Right ventricle myocardium inferior (tissue), 1 donor: ENCODE measurements at regions not wholly inside any gene's neighbourhood (a gene's known extent, or its start where the extent isn't known, plus 50 kb on each side); places are given as distances from the start of the nearest gene placed in this dataset.

Source experiments
- ATAC-seq: fragments of 200-7000 bp; cut with Tn5 transposase; one replicate; pipeline ENCODE4 v1.9.1; 2020; ENCODE audit warnings: mild to moderate bottlenecking, moderate library complexity
- DNase-seq: peaks from one replicate; pipeline ENCODE4 v3.0.0; 2021; ENCODE audit errors: missing footprints
- intact Hi-C: fragments of 100-400 bp; cut with DNase I; formaldehyde crosslinking; loops from one replicate; pipeline ENCODE4 v1.11.0; 2022
- donor health status: DM: no; HTN: yes; CAD: no; lungs with severe emphysema.

GRCh38 chr2:128636802-128637147, 318.1 kb upstream of the HS6ST1 start:
- DNase-seq (no peak), ATAC-seq (peak; percentile 88)
- intact Hi-C loops, result no loop called here

DNA sequence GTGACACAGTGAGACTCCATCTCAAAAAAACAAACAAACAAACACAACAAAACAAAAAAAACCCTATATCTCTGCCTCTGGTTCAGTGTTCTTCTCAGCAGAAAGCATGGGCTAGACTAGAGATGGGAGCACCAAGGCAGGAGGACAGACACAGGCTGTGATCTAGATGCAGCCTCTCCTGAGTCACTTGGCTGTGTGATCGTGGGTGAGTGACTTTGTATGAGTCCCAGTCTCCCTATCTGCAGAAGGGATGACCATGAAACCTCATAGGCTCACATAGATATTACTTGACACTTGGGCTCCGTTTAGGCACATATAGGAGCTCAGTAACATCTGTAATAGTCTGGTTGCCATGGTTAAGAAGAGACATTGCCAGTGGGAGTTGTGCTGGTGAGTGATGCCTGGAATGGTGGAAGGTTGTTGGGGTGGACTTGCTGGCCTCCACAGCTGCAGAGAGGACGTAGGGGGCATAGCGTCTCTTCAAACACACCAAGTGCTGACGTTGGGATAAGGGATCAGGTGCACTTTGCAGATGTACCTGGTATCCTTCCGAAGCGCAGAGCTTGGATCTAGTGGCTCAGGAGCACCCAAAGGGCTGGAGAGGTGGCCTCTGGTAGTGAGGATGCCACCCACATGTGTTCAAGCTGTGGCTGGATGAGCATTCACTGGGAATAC, 318.9 kb upstream of the HS6ST1 start:
- DNase-seq (no peak), ATAC-seq (no peak)
- intact Hi-C loops, result no loop called here

- DNase-seq (no peak), ATAC-seq (no peak)
- intact Hi-C loops, result no loop called here
These were observed 319.9 kb upstream of the HS6ST1 start for GRCh38 chr2:128638341-128639119.

GRCh38 chr2:128639120-128639477, 320.4 kb upstream of the HS6ST1 start:
- no peak for DNase-seq
- no peak for ATAC-seq
- intact Hi-C loops, result no loop called here

- DNase-seq, result no peak
- no peak for ATAC-seq
- intact Hi-C loops, result no loop called here
These were observed 321.0 kb upstream of the HS6ST1 start for GRCh38 chr2:128639693-128640092.

DNA sequence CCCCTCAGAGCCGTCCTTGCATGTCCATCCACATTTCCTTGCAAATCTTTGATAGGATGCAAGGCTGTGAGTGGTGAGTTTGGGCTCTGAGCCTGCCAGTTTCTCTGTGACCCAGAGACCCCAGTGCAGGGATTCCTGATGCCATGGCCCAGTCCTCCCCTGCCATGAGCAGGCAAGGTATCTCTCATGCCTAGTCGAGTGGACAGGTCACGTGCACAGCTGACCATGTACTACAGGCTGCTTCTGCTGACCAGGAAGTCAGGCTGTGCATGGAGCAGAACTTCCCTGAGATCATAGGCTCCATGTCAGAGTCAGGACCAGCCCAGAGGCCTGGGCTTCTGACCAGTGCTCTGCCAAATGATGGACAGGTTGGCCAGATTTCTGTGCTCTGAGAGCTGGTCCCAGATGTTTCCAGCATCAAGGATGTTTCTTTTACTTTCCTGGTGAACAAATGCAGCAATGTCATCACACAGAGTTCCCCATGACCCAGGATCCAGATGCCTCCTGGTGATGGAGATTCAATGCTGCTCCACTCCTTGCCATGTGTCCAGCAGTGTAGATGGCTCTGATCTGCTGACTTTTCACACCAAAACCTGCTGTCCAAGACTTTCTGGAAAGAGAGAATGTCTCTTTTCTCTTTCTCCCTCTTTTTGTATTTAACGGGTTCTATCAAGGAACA, 321.6 kb upstream of the HS6ST1 start:
- DNase-seq (no peak), ATAC-seq (no peak)
- intact Hi-C loops, result no loop called here

DNA sequence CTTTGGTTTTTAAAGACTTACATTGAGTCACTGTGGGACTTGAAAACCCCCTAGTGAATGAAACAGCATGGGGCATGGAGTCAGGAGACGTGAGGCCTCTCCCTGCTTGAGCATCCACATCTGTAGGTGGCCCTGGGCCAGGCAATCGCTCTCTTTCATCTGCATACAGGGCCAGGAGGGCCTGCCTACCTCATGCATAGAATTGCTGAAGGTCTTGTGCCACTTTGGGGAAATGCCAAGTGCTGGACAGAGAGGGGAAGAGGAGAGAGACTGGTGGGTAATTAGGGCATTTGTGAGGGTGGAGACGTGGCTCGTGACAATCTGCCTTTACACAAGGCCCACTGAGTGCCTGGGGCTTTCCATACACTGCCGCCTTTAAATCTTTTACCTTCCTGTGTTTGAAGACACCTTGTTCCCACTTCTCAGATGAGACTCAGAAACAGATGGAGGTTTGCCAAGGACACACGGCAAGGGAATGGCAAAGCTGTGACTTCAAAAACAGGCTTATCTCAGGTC, 322.2 kb upstream of the HS6ST1 start:
- ATAC-seq (no peak), DNase-seq (no peak)
- intact Hi-C loops, result no loop called here

- no peak for ATAC-seq
- intact Hi-C loops, result no loop called here
- DNase-seq, result no peak
These were observed 322.9 kb upstream of the HS6ST1 start for GRCh38 chr2:128641421-128642080.

GRCh38 chr2:128642316-128642715, 323.6 kb upstream of the HS6ST1 start:
- no peak for DNase-seq
- intact Hi-C loops, result no loop called here
- ATAC-seq, result no peak

GRCh38 chr2:128642821-128643220, 324.2 kb upstream of the HS6ST1 start:
- ATAC-seq, result no peak
- intact Hi-C loops, result no loop called here
- no peak for DNase-seq

GRCh38 chr2:128643221-128644065, 324.8 kb upstream of the HS6ST1 start:
- ATAC-seq (no peak), DNase-seq (no peak)
- intact Hi-C loops, result no loop called here

- ATAC-seq (no peak), DNase-seq (no peak)
- intact Hi-C loops, result no loop called here
These were observed 325.5 kb upstream of the HS6ST1 start for GRCh38 chr2:128644156-128644555.

DNA sequence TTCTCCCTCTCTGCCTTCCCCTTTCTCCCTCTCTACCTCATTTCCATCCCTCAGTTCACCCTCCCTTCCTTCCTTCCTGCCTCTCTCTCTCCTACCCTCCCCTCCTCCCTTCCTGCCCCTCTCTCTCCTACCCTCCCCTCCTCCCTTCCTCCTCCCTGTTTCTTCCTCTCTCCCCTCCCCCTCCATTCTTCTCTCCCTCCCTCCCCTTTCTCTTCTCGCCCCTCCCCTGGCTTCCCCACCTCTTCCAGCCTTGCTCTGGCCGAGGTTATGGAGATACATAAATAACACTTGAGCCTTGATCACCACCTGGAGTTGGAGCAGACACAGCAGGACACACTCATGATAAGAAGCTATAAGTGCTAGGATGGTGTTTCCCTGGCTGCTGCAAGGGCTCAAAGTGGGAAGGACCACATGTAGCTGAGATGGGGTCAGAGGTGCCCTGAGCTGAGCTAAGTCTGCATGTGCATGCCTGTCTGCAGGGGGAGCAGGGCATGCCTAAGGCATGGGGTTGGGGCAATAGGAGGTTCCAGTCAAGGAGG, 326.1 kb upstream of the HS6ST1 start:
- no peak for ATAC-seq
- DNase-seq, result no peak
- intact Hi-C loops, result no loop called here

DNA sequence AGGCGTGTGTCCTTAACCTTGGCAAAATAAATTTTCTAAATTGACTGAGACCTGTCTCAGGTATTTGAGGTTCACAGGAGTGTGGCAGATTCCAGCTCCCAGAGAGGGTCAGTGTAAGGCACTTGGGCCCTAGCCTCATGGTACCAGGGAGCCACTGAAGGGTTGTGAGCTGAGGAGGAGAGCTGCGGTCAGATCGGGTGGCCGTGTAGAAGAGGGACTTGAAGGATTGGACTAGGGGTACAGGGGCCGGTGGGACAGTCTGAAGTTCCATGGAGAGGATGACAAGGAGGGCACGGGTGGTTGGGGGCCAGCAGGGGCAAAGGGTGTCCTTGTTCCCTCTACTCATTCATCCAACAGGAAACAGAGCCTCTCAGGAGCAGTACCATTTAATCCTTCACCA, 327.0 kb upstream of the HS6ST1 start:
- ATAC-seq, result no peak
- DNase-seq, result no peak
- intact Hi-C loops, result no loop called here

- DNase-seq (no peak), ATAC-seq (no peak)
- intact Hi-C loops, result no loop called here
These were observed 327.4 kb upstream of the HS6ST1 start for GRCh38 chr2:128646091-128646490.

- ATAC-seq, result no peak
- no peak for DNase-seq
- intact Hi-C loops, result no loop called here
These were observed 328.0 kb upstream of the HS6ST1 start for GRCh38 chr2:128646691-128647090.

DNA sequence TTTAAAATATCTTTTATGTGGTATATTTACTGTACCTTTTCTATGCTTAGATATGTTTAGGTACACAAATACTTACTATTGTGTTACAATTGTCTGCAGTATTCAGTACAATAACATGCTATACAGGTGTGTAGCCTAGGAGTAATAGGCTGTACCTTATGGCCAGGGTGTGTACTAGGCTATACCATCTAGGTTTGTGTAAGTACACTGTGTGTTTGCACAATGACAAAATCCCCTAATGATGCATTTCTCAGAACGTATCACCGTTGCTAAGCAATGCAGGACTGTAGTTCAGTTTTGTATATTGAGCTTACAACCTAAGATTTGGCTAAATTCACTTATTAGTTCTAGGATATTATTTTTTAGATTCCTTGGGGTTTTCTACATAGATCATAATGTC, 332.3 kb upstream of the HS6ST1 start:
- intact Hi-C loops, result no loop called here
- ATAC-seq, result no peak
- no peak for DNase-seq

DNA sequence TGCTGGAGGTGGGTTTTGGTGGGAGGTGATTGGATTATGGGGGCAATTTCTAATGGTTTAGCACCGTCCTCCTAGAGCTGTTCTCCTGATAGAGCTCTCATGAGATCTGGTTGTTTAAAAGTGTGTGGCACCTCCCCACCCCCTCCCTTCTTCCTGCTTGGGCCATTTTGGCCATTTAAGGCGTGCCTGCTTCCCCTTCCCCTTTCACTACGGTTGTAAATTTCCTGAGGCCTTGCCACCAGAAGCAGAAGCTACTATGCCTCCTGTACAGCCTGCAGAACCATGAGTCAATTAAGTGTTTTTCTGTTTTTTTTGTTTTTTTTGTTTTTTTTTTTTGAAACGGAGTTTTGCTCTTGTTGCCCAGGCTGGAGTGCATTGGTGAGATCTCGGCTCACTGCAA, 335.7 kb upstream of the HS6ST1 start:
- no peak for DNase-seq
- intact Hi-C loops, result no loop called here
- ATAC-seq, result peak; percentile 31
